BLaER1 treated with 17β-estradiol and CSF1 and Interleukin-3, amounts not matched to agents 10 nM and 100 nM (cell line): ENCODE measurements at regions not wholly inside any gene's neighbourhood (a gene's known extent, or its start where the extent isn't known, plus 50 kb on each side); places are given as distances from the start of the nearest gene placed in this dataset.
"Not testable (repeated sequence)": the region's sequence is repeated elsewhere in the genome, so short reads cannot be mapped to it uniquely, and the experiment has no call there.

Experiments used
- H3K27ac ChIP-seq, 11 experiments: shearing (Covaris generic); formaldehyde crosslinking; 2 replicates each; pipeline ENCODE4 v1.8.1; 2022
- H3K27me3 ChIP-seq, 11 experiments: shearing (Covaris generic); formaldehyde crosslinking; 2 replicates each; pipeline ENCODE4 v1.8.1; 2022
- H3K36me3 ChIP-seq, 11 experiments: shearing (Covaris generic); formaldehyde crosslinking; 2 replicates each; pipeline ENCODE4 v1.8.1; 2022
- H3K4me1 ChIP-seq, 10 experiments: shearing (Covaris generic); formaldehyde crosslinking; 2 replicates each; pipeline ENCODE4 v1.8.1; 2022
- H3K4me2 ChIP-seq, 11 experiments: shearing (Covaris generic); formaldehyde crosslinking; 2 replicates each; pipeline ENCODE4 v1.8.1; 2022
- H3K4me3 ChIP-seq, 10 experiments: shearing (Covaris generic); formaldehyde crosslinking; 2 replicates each; pipeline ENCODE4 v1.8.1; 2022
- H3K9ac ChIP-seq, 11 experiments: shearing (Covaris generic); formaldehyde crosslinking; 2 replicates each; pipeline ENCODE4 v1.8.1; 2022
- H3K9me3 ChIP-seq, 11 experiments: shearing (Covaris generic); formaldehyde crosslinking; replicated peaks in 1 of 11; 2 replicates each; pipeline ENCODE4 v1.8.1; 2022
- H4K20me1 ChIP-seq, 11 experiments: shearing (Covaris generic); formaldehyde crosslinking; 2 replicates each; pipeline ENCODE4 v1.8.1; 2022
- Cebpa-rat ChIP-seq, 11 experiments: shearing (Covaris generic); IDR thresholded peaks; 2 replicates each; pipeline ENCODE4 v1.8.1; 2022

DNA sequence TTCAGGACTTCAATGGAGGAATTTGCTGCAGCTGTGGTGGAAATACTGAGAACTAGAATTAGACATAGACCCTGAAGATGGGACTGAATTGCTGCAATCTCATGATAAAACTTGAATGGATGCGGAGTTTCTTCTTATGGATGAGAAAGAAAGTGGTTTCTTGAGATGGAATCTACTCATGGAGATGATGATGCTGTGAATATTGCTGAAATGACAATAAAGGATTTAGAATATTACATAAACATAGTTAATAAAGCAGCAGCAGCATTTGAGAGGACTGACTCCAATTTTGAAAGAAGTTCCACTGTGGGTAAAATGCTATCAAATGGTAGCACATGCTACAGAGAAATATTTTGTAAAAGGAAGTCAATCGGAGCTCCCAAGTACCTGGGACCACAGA lies 264.6 kb downstream of the UBE3D start:
- Histone ChIP-seq H3K4me1 (no peaks in the 10 kb centered on the region), H3K9me3 (no peaks in the 10 kb centered on the region), H4K20me1 (no peaks in the 10 kb centered on the region), H3K27me3 (no peaks in the 10 kb centered on the region), H3K36me3 (no peaks in the 10 kb centered on the region), H3K4me2 (no peak overlapping the region), H3K4me3 (no peak overlapping the region), H3K27ac (no peak overlapping the region), H3K9ac (no peak overlapping the region)
- no peak for TF ChIP-seq Cebpa-rat (IDR thresholded peaks at IDR 0.05)

GRCh38 chr6:82816243-82816642 lies 249.4 kb downstream of the UBE3D start:
- H3K9me3 ChIP-seq, H3K9ac ChIP-seq, H4K20me1 ChIP-seq, H3K4me3 ChIP-seq, H3K27ac ChIP-seq, H3K4me1 ChIP-seq, H3K27me3 ChIP-seq, H3K36me3 ChIP-seq, H3K4me2 ChIP-seq: not testable (repeated sequence)

DNA sequence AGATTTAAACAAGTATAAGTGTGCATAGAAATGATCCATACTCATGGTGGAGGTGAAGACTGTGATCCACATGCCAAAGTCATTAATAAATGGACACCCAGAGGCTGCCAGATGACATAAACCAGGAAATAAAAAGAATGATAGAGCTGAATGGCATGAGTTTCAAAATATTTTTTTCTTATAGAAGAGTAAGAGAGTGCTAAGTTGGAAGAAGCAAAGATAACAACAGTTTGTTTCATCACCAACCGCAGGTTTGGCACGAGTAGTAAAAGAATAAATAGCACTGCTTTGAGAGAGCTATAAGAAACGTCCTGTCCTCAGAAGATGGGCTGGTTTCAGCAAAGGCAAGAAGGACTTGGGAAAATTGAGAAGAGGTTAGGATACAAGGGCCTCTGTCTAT lies 246.9 kb downstream of the UBE3D start:
- H3K9ac ChIP-seq = no peak overlapping the region
- H3K27me3 ChIP-seq = no peaks in the 10 kb centered on the region
- H3K4me2 ChIP-seq = no peak overlapping the region
- no peaks in the 10 kb centered on the region for H3K36me3 ChIP-seq
- no peaks in the 10 kb centered on the region for H4K20me1 ChIP-seq
- H3K27ac ChIP-seq = no peak overlapping the region
- no peak for TF ChIP-seq Cebpa-rat (IDR thresholded peaks at IDR 0.05)
- no peak overlapping the region for H3K4me3 ChIP-seq
- H3K4me1 ChIP-seq = no peaks in the 10 kb centered on the region
- H3K9me3 ChIP-seq = no peaks in the 10 kb centered on the region

GRCh38 chr6:82823361-82823760 lies 242.3 kb downstream of the UBE3D start:
- Histone ChIP-seq H3K9ac (no peak overlapping the region), H4K20me1 (no peaks in the 10 kb centered on the region), H3K4me3 (no peak overlapping the region), H3K36me3 (no peaks in the 10 kb centered on the region), H3K27me3 (no peaks in the 10 kb centered on the region), H3K27ac (no peak overlapping the region), H3K4me1 (no peaks in the 10 kb centered on the region), H3K9me3 (no peaks in the 10 kb centered on the region), H3K4me2 (no peak overlapping the region)
- TF ChIP-seq Cebpa-rat (IDR thresholded peaks at IDR 0.05) = no peak

DNA sequence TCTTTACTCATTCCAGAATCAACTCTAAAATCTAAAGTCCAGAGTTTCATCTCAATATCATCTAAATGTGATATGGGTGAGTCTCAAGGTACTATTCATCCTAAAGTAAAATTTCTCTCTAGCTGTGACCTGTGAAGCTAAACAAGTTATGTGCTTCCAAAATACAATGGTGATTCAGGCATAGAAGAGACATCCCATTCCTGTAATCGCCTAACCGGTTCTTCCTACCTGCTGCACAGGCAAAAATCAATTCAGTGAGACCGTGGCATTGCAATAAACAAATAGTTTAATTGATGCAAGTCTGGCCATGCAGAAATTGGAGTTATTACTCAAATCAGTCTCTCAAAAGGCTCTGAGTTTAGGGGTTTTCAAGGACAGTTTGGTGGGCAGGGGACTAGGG lies 232.8 kb downstream of the UBE3D start:
- H3K9me3 ChIP-seq = no peaks in the 10 kb centered on the region
- TF ChIP-seq Cebpa-rat (IDR thresholded peaks at IDR 0.05) = no peak

GRCh38 chr6:82833481-82833880 lies 232.2 kb downstream of the UBE3D start:
- Histone ChIP-seq H3K9me3 (no peaks in the 10 kb centered on the region), H3K36me3 (no peaks in the 10 kb centered on the region), H4K20me1 (no peaks in the 10 kb centered on the region), H3K4me2 (no peak overlapping the region), H3K9ac (no peak overlapping the region), H3K4me1 (no peaks in the 10 kb centered on the region), H3K27ac (no peak overlapping the region), H3K27me3 (no peaks in the 10 kb centered on the region), H3K4me3 (no peak overlapping the region)
- no peak for TF ChIP-seq Cebpa-rat (IDR thresholded peaks at IDR 0.05)

More for the DNA sequence above, 232.8 kb downstream of the UBE3D start:
- no peaks in the 10 kb centered on the region for H3K4me1 ChIP-seq
- no peaks in the 10 kb centered on the region for H3K36me3 ChIP-seq
- H3K4me3 ChIP-seq = no peak overlapping the region
- H4K20me1 ChIP-seq = no peaks in the 10 kb centered on the region
- no peak overlapping the region for H3K27ac ChIP-seq
- H3K9ac ChIP-seq = no peak overlapping the region
- no peaks in the 10 kb centered on the region for H3K27me3 ChIP-seq
- H3K4me2 ChIP-seq = no peak overlapping the region

GRCh38 chr6:82836022-82836575 lies 229.5 kb downstream of the UBE3D start:
- no peak for TF ChIP-seq Cebpa-rat (IDR thresholded peaks at IDR 0.05)
- no peaks in the 10 kb centered on the region for H3K36me3 ChIP-seq
- H3K9me3 ChIP-seq = no peaks in the 10 kb centered on the region
- no peaks in the 10 kb centered on the region for H4K20me1 ChIP-seq
- H3K4me1 ChIP-seq = no peaks in the 10 kb centered on the region
- no peaks in the 10 kb centered on the region for H3K27me3 ChIP-seq
- H3K4me3 ChIP-seq = no peak overlapping the region
- no peak overlapping the region for H3K9ac ChIP-seq
- no peak overlapping the region for H3K27ac ChIP-seq
- no peak overlapping the region for H3K4me2 ChIP-seq

- Histone ChIP-seq H3K4me2 (no peak overlapping the region), H3K27ac (no peak overlapping the region), H3K9me3 (no peaks in the 10 kb centered on the region), H3K4me1 (no peaks in the 10 kb centered on the region), H4K20me1 (no peaks in the 10 kb centered on the region), H3K27me3 (no peaks in the 10 kb centered on the region), H3K9ac (no peak overlapping the region), H3K4me3 (no peak overlapping the region), H3K36me3 (no peaks in the 10 kb centered on the region)
- TF ChIP-seq Cebpa-rat (IDR thresholded peaks at IDR 0.05) = no peak
Measured at GRCh38 chr6:82840571-82840970, 225.1 kb downstream of the UBE3D start.

DNA sequence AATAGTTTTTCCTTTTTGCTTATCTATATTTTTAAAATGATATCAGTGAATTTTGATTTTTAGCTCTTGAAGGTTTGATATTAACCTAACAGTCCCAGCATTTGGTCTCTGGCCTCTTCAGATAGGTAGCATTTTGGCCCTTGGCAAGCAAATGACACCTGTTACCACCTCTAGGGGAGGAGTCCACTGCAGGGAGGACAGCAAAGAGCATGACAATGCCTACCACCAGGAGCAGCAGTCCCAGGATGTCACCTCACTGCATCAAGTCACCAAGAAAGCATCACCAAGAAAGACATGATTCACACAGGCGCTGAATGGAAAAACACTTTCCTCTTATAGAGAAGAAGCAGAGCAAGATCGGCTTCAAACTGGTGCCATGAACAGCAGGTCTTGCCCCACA lies 224.3 kb downstream of the UBE3D start:
- Histone ChIP-seq H3K9me3 (no peaks in the 10 kb centered on the region), H3K36me3 (no peaks in the 10 kb centered on the region), H4K20me1 (no peaks in the 10 kb centered on the region), H3K27me3 (no peaks in the 10 kb centered on the region), H3K4me2 (no peak overlapping the region), H3K4me3 (no peak overlapping the region), H3K4me1 (no peaks in the 10 kb centered on the region), H3K27ac (no peak overlapping the region), H3K9ac (no peak overlapping the region)
- no peak for TF ChIP-seq Cebpa-rat (IDR thresholded peaks at IDR 0.05)
